Epidermal melanocyte (primary cell): ENCODE measurements at regions not wholly inside any gene's neighbourhood (a gene's known extent, or its start where the extent isn't known, plus 50 kb on each side); places are given as distances from the start of the nearest gene placed in this dataset.
"Not testable (repeated sequence)": the region's sequence is repeated elsewhere in the genome, so short reads cannot be mapped to it uniquely, and the experiment has no call there.

Experiments used
- DNase-seq: peaks from one replicate; pipeline ENCODE4 v3.0.0; 2011; ENCODE audit warnings: low spot score; ENCODE audit not compliant: insufficient read length

- DNase-seq = no peak
Measured at GRCh38 chr4:158053086-158053485, 119.7 kb downstream of the GASK1B start.

GRCh38 chr4:158051401-158052235, 121.2 kb downstream of the GASK1B start:
- DNase-seq = no peak

- no peak for DNase-seq
Measured at GRCh38 chr4:158050942-158051341, 121.9 kb downstream of the GASK1B start.

- DNase-seq = no peak
Measured at GRCh38 chr4:158046345-158046744, 126.5 kb downstream of the GASK1B start.

GRCh38 chr4:158043971-158044618, 128.7 kb downstream of the GASK1B start:
- no peak for DNase-seq

GRCh38 chr4:158042591-158043030, 130.2 kb downstream of the GASK1B start:
- DNase-seq = no peak

GRCh38 chr4:158038718-158039117, 134.1 kb downstream of the GASK1B start:
- no peak for DNase-seq

GRCh38 chr4:158036998-158037397, 135.8 kb downstream of the GASK1B start:
- no peak for DNase-seq

- DNase-seq = no peak
Measured at GRCh38 chr4:158035662-158036195, 137.1 kb downstream of the GASK1B start.

GRCh38 chr4:158033416-158034120, 139.3 kb downstream of the GASK1B start:
- DNase-seq = no peak

GRCh38 chr4:158032733-158033415, 140.0 kb downstream of the GASK1B start:
- no peak for DNase-seq

GRCh38 chr4:158028381-158028780, 144.4 kb downstream of the GASK1B start:
- DNase-seq = not testable (repeated sequence)

- DNase-seq = no peak
Measured at GRCh38 chr4:158025131-158025530, 147.7 kb downstream of the GASK1B start.

GRCh38 chr4:158020734-158021346, 152.0 kb downstream of the GASK1B start:
- DNase-seq = no peak

- DNase-seq = peak; percentile 23
Measured at GRCh38 chr4:158020176-158020575, 152.6 kb downstream of the GASK1B start.

- DNase-seq = no peak
Measured at GRCh38 chr4:158018831-158019230, 154.0 kb downstream of the GASK1B start.

GRCh38 chr4:158018221-158018830, 154.5 kb downstream of the GASK1B start:
- DNase-seq = no peak

GRCh38 chr4:158016511-158016910, 156.3 kb downstream of the GASK1B start:
- DNase-seq = no peak

GRCh38 chr4:158015241-158015640, 157.6 kb downstream of the GASK1B start:
- DNase-seq = no peak

- DNase-seq = no peak
Measured at GRCh38 chr4:158013858-158014257, 159.0 kb downstream of the GASK1B start.
